Kidney glomerular epithelial cell (primary cell): ENCODE measurements at regions not wholly inside any gene's neighbourhood (a gene's known extent, or its start where the extent isn't known, plus 50 kb on each side); places are given as distances from the start of the nearest gene placed in this dataset.

ENCODE experiments used
- DNase-seq: peaks from one replicate; lab custom pipeline; 2025; lab: John Stamatoyannopoulos, UW

GRCh38 chr5:142375944-142376411, 51.2 kb upstream of the SPRY4 start:
- no peak for DNase-seq
